Naive thymus-derived CD8-positive, alpha-beta T cell (primary cell): ENCODE measurements at regions not wholly inside any gene's neighbourhood (a gene's known extent, or its start where the extent isn't known, plus 50 kb on each side); places are given as distances from the start of the nearest gene placed in this dataset.
A peak's percentile ranks its signal among the peaks of the same experiment; 100 is the strongest.
"Not testable (repeated sequence)": the region's sequence is repeated elsewhere in the genome, so short reads cannot be mapped to it uniquely, and the experiment has no call there.

Experiments
- ATAC-seq, 2 donors: fragments of 150-1000 bp; cut with Tn5 transposase in 1 of 2; sonication (Bioruptor Pico), chemical (Tn5 transposase) in 1 of 2; 1 replicate in 1 of 2; 2 replicates in 1 of 2; pipeline ENCODE4 v1.10.0; 2021; ENCODE audit warnings: mild to moderate bottlenecking in 2 of 2, moderate library complexity in 2 of 2
- POLR2A ChIA-PET: fragments of 350-600 bp; sonication (Branson Sonifier 250); formaldehyde crosslinking; loops from one replicate; lab custom pipeline; 2021; ENCODE audit warnings: antibody characterized with exemption; lab: Charles Lee
- DNase-seq, 10 donors: peaks; one replicate each; pipeline versions ENCODE4 v3.0.0 to v3.0.0-alpha.2; 2020 to 2022
- H3K27ac Mint-ChIP-seq, 10 donors: one replicate each; pipeline ENCODE4 v1.8.0; 2020 to 2022; ENCODE audit warnings: mild to moderate bottlenecking in 10 of 10, mixed read lengths in 10 of 10, moderate library complexity in 4 of 10, inconsistent platforms in 1 of 10
- H3K27me3 Mint-ChIP-seq, 5 donors: one replicate each; pipeline ENCODE4 v1.8.0; 2021 to 2022; ENCODE audit warnings: mixed read lengths in 5 of 5
- H3K36me3 Mint-ChIP-seq, 3 donors: one replicate each; pipeline ENCODE4 v1.8.0; 2020 to 2022; ENCODE audit warnings: mixed read lengths in 3 of 3, mild to moderate bottlenecking in 2 of 3, inconsistent platforms in 1 of 3
- H3K4me1 Mint-ChIP-seq, 4 donors: one replicate each; pipeline ENCODE4 v1.8.0; 2021 to 2022; ENCODE audit warnings: mixed read lengths in 4 of 4
- H3K4me3 Mint-ChIP-seq, 10 donors: one replicate each; pipeline ENCODE4 v1.8.0; 2020 to 2022; ENCODE audit warnings: mild to moderate bottlenecking in 10 of 10, mixed read lengths in 10 of 10, moderate library complexity in 6 of 10, inconsistent platforms in 1 of 10
- H3K9me3 Mint-ChIP-seq, 9 donors: one replicate each; pipeline ENCODE4 v1.8.0; 2020 to 2022; ENCODE audit warnings: mixed read lengths in 9 of 9, mild to moderate bottlenecking in 3 of 9, inconsistent platforms in 1 of 9, moderate library complexity in 1 of 9

DNA sequence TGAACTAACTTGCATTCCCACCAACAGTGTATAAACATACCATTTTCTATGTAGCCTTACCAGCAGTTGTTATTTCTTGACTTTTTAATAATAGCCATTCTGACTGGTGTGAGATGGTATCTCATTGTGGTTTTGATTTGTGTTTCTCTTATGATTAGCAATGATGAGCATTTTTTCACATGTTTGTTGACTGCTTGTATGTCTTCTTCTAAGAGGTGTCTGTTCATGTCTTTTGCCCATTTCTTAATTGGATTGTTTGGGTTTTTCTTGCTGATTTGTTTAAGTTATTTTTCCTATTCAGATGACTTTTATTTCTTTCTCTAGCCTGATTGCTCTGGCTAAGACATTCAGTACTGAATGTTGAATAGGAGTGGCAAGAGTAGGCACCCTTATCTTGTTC lies 230.3 kb downstream of the DAD1 start:
- H3K36me3 Mint-ChIP-seq = no peaks in the 10 kb centered on the region
- no peaks in the 10 kb centered on the region for H3K4me1 Mint-ChIP-seq
- POLR2A ChIA-PET = no interaction called here
- peaks cover 0 to 10% (median 0%) of the 10 kb centered on the region in 5 donors for H3K27me3 Mint-ChIP-seq
- no peak for ATAC-seq
- no peaks in the 10 kb centered on the region for H3K9me3 Mint-ChIP-seq
- DNase-seq = no peak
- no peak overlapping the region for H3K27ac Mint-ChIP-seq
- no peak overlapping the region for H3K4me3 Mint-ChIP-seq

DNA sequence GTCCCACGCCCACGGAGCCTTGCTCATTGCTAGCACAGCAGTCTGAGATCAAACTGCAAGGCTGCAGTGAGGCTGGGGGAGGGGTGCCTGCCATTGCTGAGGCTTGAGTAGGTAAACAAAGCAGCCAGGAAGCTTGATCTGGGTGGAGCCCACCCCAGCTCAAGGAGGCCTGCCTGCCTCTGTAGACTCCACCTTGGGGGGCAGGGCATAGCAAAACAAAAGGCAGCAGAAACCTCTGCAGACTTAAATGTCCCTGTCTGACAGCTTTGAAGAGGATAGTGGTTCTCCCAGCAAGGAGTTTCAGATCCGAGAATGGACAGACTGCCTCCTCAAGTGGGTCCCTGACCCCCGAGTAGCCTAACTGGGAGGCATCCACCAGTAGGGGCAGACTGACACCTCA lies 239.7 kb downstream of the DAD1 start:
- H3K27me3 Mint-ChIP-seq, H3K36me3 Mint-ChIP-seq, H3K4me3 Mint-ChIP-seq, H3K27ac Mint-ChIP-seq, H3K4me1 Mint-ChIP-seq, ATAC-seq, POLR2A ChIA-PET, DNase-seq: not testable (repeated sequence)
- H3K9me3 Mint-ChIP-seq = peaks cover 0 to 15% (median 0%) of the 10 kb centered on the region in 9 donors

DNA sequence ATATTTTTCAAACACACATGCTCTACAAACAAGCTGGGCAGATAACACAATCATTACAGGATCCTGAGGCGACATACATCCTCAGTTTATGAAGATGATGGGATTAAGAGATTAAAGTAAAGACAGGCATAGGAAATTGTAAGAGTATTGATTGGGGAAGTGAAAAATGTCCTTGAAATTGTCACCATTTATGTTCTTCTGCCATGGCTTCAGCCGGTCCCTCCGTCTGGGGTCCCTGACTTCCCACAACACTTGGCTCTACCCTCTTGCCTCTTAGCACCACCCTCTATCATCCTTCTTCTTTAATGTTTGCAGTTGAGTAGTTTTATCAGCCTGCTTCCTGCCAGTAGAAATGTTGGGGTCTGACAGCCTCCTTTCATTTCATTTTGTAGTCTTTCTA lies 244.4 kb downstream of the DAD1 start:
- POLR2A ChIA-PET = no interaction called here
- H3K27me3 Mint-ChIP-seq = no peaks in the 10 kb centered on the region
- H3K4me1 Mint-ChIP-seq = no peaks in the 10 kb centered on the region
- H3K9me3 Mint-ChIP-seq = peaks cover 0 to 9% (median 0%) of the 10 kb centered on the region in 9 donors
- no peaks in the 10 kb centered on the region for H3K36me3 Mint-ChIP-seq
- ATAC-seq = no peak
- no peak overlapping the region for H3K27ac Mint-ChIP-seq
- DNase-seq = no peak
- no peak overlapping the region for H3K4me3 Mint-ChIP-seq

DNA sequence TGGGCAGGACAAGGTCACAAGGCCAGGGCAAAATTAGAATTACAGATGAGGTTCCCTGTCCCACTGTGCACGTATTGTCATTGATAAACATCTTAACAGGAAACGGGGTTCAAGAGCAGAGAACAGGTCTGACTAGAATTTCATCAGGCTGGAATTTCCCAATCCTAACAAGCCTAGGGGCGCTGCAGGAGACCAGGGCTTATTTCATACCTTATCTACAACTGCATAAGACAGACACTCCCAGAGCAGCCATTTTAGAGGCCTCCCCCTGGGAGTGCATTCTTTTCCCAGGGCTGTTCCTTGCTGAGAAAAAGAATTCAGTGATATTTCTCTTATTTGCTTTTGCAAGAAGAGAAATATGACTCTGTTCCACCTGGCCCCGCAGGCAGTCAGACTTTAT lies 244.8 kb downstream of the DAD1 start:
- ATAC-seq, H3K27ac Mint-ChIP-seq, H3K36me3 Mint-ChIP-seq, DNase-seq, H3K4me3 Mint-ChIP-seq, H3K9me3 Mint-ChIP-seq, H3K27me3 Mint-ChIP-seq, POLR2A ChIA-PET, H3K4me1 Mint-ChIP-seq: not testable (repeated sequence)

DNA sequence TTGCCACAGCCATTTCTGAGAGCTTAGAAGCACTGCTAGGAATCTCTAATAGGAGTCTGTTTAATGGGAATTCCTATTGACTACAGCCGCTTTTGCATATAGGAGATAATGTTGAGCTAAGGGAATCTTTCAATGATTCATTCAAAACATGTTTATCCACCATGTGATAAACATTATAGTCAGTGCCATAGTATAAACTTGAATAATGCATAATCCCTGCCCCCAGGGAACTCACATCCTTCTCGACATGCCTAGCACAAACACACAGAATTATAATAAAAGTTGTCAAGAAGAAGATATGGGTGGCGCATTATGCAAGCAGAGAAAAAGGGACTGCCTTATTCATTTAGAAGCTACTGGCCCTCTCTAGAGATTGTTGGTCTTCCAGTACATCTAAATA lies 248.0 kb downstream of the DAD1 start:
- no peaks in the 10 kb centered on the region for H3K36me3 Mint-ChIP-seq
- H3K9me3 Mint-ChIP-seq = peaks cover 0 to 9% (median 0%) of the 10 kb centered on the region in 9 donors
- no peak overlapping the region for H3K4me3 Mint-ChIP-seq
- DNase-seq (no peak), ATAC-seq (no peak)
- POLR2A ChIA-PET = no interaction called here
- H3K4me1 Mint-ChIP-seq = peaks cover 0 to 7% (median 0%) of the 10 kb centered on the region in 4 donors
- no peak overlapping the region for H3K27ac Mint-ChIP-seq
- no peaks in the 10 kb centered on the region for H3K27me3 Mint-ChIP-seq

DNA sequence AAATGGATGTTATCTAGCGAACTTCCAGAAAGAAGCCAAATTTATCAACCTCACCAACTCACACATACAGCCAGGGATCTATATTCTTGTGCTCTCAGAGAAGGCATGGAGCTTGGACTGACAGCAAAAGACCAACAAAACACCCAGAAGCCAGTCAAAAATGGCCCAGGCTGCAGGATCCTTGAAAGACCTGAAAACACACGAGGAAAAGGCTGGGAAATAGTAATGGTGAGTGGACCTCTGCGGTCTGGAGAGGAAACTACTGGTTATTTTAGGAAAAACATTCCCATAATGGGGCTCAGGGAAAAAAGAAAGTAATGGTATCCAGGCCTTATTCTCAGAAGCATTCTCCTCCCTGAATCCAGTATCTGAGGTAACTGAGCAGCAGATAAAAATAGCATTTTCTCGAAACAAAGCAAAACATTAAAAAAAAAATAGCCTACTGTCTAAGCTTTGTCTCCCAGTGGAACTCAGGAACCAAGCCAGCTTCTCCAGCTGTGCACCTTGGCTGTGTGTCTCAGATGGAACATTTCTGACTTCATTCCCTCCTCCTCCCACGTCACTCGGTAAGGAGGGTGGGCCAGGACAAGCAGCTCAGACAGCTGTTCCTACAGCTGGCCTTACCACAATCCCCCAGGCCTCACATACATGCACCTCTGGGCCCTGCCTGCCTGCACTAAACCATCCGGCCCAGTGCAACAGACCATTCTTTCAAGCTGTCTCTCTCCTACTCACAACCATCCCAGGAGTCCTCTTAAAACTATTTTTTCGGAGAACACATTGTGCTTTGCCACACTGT lies 249.9 kb downstream of the DAD1 start:
- Mint-ChIP-seq H3K36me3 (no peaks in the 10 kb centered on the region), H3K9me3 (peaks cover 0 to 2% (median 0%) of the 10 kb centered on the region in 9 donors), H3K4me1 (peaks cover 0 to 7% (median 0%) of the 10 kb centered on the region in 4 donors), H3K27me3 (no peaks in the 10 kb centered on the region), H3K27ac (no peak overlapping the region), H3K4me3 (no peak overlapping the region)
- POLR2A ChIA-PET = no interaction called here
- DNase-seq = no peak
- ATAC-seq = no peak

DNA sequence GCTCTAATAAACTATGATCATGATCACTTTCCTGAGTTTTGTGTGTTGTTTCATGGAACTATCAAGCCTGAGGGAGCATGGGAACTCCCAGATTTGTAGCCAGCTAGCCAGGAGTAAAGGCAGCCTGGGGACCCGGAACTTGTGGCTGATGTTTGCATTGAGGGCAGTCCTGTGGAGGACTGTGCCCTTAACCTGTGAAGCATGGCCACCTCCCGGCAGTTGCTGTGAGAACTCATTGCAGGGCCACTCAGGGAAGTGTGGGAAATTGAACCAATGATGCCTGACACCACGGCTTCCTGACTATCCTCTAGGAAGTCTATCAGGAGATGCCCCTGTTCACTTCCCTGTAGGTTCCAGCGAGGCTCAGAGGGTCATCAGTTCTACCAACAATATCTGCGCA lies 250.6 kb downstream of the DAD1 start:
- ATAC-seq (no peak), DNase-seq (no peak)
- H3K36me3 Mint-ChIP-seq = no peaks in the 10 kb centered on the region
- H3K4me1 Mint-ChIP-seq = peaks cover 0 to 7% (median 0%) of the 10 kb centered on the region in 4 donors
- no peak overlapping the region for H3K27ac Mint-ChIP-seq
- no peaks in the 10 kb centered on the region for H3K27me3 Mint-ChIP-seq
- H3K4me3 Mint-ChIP-seq = no peak overlapping the region
- H3K9me3 Mint-ChIP-seq = peaks cover 0 to 2% (median 0%) of the 10 kb centered on the region in 9 donors
- POLR2A ChIA-PET = no interaction called here

DNA sequence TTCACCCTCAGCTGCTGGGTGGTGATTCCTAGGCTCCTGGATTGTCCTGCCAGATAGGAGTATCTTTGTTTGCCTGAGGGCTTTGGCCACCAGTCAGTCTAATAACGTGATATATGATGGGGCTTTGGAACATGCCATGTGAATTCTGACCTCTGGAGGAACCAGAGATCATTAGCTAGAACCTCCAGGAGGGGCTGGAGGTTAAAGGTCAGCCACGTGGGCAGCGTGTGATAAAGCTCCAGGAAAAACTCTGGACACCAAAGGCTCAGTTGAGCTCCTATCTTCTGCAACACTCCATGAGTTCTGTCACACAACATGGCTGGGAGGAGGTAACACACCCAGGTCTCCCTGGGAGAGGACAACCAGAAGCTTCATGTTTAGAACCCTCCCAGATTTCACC lies 251.1 kb downstream of the DAD1 start:
- no peak overlapping the region for H3K27ac Mint-ChIP-seq
- peaks cover 0 to 7% (median 0%) of the 10 kb centered on the region in 4 donors for H3K4me1 Mint-ChIP-seq
- H3K36me3 Mint-ChIP-seq = no peaks in the 10 kb centered on the region
- ATAC-seq (no peak), DNase-seq (no peak)
- no peak overlapping the region for H3K4me3 Mint-ChIP-seq
- H3K27me3 Mint-ChIP-seq = no peaks in the 10 kb centered on the region
- POLR2A ChIA-PET = no interaction called here
- peaks cover 0 to 2% (median 0%) of the 10 kb centered on the region in 9 donors for H3K9me3 Mint-ChIP-seq

DNA sequence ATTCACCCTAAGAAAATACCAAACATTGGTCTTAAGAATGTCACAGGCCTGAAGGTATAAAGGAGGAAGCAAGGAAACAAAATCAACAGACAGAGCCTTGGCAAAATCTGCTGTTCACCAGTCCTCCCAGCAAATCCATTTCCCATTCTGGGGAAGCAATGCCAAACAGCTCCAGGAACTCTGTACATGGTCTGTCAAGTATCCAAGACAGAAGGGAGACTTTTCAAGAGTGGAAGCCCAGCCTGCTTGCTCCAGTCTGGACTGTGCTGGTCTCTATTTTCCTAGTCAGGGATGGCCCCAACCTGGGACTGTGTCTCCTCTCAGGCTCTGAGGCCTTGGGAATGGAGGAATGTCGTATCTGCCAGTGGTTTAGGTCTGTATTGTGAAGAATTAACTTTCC lies 251.5 kb downstream of the DAD1 start:
- no peak for DNase-seq
- no peaks in the 10 kb centered on the region for H3K27me3 Mint-ChIP-seq
- POLR2A ChIA-PET = no interaction called here

DNA sequence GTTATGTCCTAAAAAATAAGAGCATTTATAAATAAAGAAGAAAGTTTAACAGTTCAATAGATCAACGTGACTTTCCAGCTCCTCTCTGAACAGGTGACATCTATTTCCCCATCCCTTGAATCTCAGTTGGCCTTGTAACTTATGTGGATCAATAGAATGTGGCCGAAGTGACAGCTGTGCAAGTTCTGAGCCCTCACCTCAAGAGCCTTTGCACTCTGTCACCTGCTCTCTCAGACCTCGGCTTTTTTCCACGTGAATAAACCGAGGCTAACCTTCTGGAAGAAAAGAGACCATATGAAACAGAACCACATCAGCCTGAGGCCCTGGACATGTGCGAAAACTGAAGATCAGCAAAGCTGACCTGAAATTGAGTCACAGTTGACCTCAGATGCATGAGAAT lies 253.0 kb downstream of the DAD1 start:
- POLR2A ChIA-PET = no interaction called here
- Mint-ChIP-seq H3K36me3 (no peaks in the 10 kb centered on the region), H3K4me3 (no peak overlapping the region), H3K4me1 (peaks cover 0 to 7% (median 0%) of the 10 kb centered on the region in 4 donors), H3K27ac (no peak overlapping the region), H3K27me3 (no peaks in the 10 kb centered on the region), H3K9me3 (no peaks in the 10 kb centered on the region)
- DNase-seq (no peak), ATAC-seq (no peak)

More for the DNA sequence above, 251.5 kb downstream of the DAD1 start:
- Mint-ChIP-seq H3K4me1 (peaks cover 0 to 7% (median 0%) of the 10 kb centered on the region in 4 donors), H3K27ac (no peak overlapping the region), H3K9me3 (no peaks in the 10 kb centered on the region), H3K36me3 (no peaks in the 10 kb centered on the region), H3K4me3 (no peak overlapping the region)
- ATAC-seq = no peak

DNA sequence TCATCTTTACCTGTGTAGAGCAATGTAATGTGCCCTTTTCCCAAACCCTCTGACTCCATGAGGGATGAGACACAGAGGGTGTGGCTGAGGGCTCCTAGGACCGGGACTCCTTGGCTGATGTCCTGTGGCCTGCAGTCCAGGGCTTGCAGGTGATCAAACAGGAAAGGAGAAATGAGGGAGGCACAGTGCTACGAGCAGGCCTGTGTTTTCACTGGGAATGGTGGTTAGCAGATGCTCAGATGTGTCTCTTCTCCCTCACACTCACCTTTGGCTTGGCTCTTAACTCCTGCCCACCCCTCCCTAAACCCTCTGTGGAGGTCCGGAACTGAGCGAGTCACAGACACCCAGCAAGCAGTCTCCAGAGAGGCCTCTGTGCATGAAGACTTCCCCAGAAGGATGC lies 254.4 kb downstream of the DAD1 start:
- H3K36me3 Mint-ChIP-seq = no peaks in the 10 kb centered on the region
- ATAC-seq (no peak), DNase-seq (no peak)
- H3K27me3 Mint-ChIP-seq = no peaks in the 10 kb centered on the region
- H3K4me3 Mint-ChIP-seq = no peak overlapping the region
- H3K9me3 Mint-ChIP-seq = no peaks in the 10 kb centered on the region
- POLR2A ChIA-PET = no interaction called here
- H3K4me1 Mint-ChIP-seq = peaks cover 0 to 7% (median 0%) of the 10 kb centered on the region in 4 donors
- H3K27ac Mint-ChIP-seq = peak overlapping the region in 1 of 10 donors; percentile 59

DNA sequence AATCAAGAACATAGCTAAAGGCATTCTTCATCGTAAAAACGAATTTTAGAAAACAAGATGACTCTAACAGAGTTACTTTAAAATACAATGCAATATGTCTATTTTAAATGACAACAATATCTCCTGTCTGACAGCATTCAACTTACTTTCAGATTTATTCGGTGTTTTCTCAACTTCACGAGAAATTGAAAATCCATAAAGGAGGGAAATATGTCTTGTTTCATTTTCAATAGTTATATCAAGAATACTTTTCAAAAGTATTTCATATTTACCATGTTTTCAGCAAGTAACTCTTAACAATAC lies 254.8 kb downstream of the DAD1 start:
- no peak overlapping the region for H3K27ac Mint-ChIP-seq
- H3K4me3 Mint-ChIP-seq = no peak overlapping the region
- H3K4me1 Mint-ChIP-seq = peaks cover 0 to 7% (median 0%) of the 10 kb centered on the region in 4 donors
- H3K36me3 Mint-ChIP-seq = no peaks in the 10 kb centered on the region
- POLR2A ChIA-PET = no interaction called here
- DNase-seq (no peak), ATAC-seq (no peak)
- H3K27me3 Mint-ChIP-seq = no peaks in the 10 kb centered on the region
- H3K9me3 Mint-ChIP-seq = no peaks in the 10 kb centered on the region

DNA sequence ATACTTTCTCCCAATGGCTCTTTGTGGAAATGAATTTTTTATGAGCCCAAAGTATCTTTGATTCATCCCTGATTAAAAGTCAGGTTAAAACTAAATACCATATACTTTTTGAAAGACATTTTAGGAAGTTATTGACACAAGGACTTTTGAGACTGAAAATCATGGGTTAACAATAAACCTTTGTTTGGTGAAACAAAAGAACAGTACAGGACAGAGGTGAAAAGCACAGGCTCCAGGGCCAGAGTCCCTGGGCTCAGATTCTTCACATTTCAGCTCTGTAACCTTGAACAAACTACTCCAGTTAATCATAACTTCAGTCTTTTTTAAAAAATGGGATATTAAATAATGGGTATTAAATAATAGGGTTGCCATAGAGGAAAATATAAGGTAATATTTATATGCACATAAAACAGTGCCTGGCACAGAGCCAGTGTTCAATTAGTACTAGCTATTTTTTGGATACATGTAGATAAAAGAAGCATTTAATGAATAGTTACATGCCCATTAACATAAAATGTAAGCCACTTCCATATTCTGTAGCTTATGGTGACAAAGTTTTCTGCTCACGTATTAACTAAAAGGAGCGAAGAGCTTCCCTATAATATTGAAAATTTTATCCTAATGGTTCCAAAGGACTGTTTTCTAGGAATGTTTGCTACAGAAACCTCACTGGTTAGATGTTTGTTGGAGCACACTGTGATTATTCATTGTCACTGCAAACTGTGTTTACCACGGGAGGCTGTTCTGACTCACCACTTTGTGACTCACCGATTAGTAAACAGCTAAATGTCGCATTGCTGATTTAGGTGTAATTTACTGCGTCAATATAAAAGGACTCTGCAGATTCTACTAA lies 255.4 kb downstream of the DAD1 start:
- Mint-ChIP-seq H3K4me3 (no peak overlapping the region), H3K27me3 (no peaks in the 10 kb centered on the region), H3K9me3 (peaks cover 0 to 5% (median 0%) of the 10 kb centered on the region in 9 donors), H3K27ac (no peak overlapping the region), H3K36me3 (no peaks in the 10 kb centered on the region), H3K4me1 (peaks cover 0 to 7% (median 0%) of the 10 kb centered on the region in 4 donors)
- ATAC-seq (no peak), DNase-seq (no peak)
- POLR2A ChIA-PET = no interaction called here
